Neural cell (in vitro differentiated cells): ENCODE measurements at regions not wholly inside any gene's neighbourhood (a gene's known extent, or its start where the extent isn't known, plus 50 kb on each side); places are given as distances from the start of the nearest gene placed in this dataset.

Experiments used
- CTCF ChIP-seq: fragments of 450-650 bp; IDR thresholded peaks from 2 replicates; pipeline ENCODE4 v1.5.1; 2014; ENCODE audit warnings: antibody characterized with exemption, mild to moderate bottlenecking, moderate library complexity; ENCODE audit not compliant: poor library complexity, severe bottlenecking
- EP300 ChIP-seq: fragments of 450-650 bp; conservative IDR thresholded peaks from 2 replicates; pipeline ENCODE4 v1.6.1; 2014; ENCODE audit warnings: antibody characterized with exemption, mild to moderate bottlenecking, moderate library complexity; ENCODE audit not compliant: poor library complexity, severe bottlenecking
- EZH2 ChIP-seq: fragments of 200-600, 300-800 bp; shearing (Covaris generic), sonication (generic); IDR thresholded peaks from 2 replicates; pipeline ENCODE4 v1.6.1; 2014; ENCODE audit warnings: antibody characterized with exemption, low read length, borderline replicate concordance, mild to moderate bottlenecking; ENCODE audit not compliant: insufficient read depth, poor library complexity, severe bottlenecking
- MXI1 ChIP-seq: fragments of 450-650 bp; conservative IDR thresholded peaks from 2 replicates; pipeline ENCODE4 v1.6.1; 2014; ENCODE audit warnings: antibody characterized with exemption, mild to moderate bottlenecking; ENCODE audit not compliant: poor library complexity, severe bottlenecking
- POLR2AphosphoS5 ChIP-seq: IDR thresholded peaks from 2 replicates; pipeline ENCODE4 v1.6.1; 2012
- REST ChIP-seq: IDR thresholded peaks from 2 replicates; pipeline ENCODE4 v1.6.1; 2012; ENCODE audit warnings: borderline replicate concordance
- TAF1 ChIP-seq: IDR thresholded peaks from 2 replicates; pipeline ENCODE4 v1.6.1; 2012; ENCODE audit warnings: low read depth

DNA sequence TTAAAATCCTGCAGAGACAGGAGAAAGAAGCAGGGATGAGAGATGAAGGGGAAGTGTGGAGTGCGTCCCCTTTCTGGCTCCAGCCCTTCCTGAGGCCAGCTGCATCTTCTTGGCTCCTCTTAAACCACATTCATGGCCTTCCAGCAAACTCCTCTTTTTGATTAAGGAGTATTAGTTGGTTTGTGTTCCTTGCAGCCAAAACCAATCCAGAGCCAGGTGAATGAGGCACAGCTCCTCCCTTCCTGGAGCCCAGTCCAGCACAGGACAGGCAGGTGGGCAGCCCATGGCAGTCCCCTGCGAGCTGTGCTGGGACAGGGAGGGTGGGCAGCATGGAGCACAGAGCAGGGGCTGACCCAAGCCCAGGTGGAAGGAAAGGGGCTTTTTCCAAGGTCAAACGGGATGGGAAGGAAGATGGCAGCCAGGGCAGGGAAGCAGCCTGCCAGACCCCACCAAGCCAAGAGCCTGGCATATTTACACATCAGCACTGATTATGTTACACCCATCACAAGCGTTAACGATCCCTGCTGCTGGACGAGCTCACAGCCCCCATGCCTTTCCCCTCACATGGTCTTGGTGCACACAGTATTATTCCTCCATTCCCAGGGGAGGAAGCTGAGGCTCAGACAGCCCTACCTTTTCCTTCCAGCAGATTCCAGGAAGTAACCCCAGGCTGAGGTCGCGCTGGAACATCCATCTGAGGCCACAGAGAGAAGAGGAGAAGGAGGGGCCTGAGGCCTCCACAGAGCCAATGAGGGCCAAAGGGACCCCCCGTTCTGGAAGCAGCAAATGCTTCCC, 175.6 kb downstream of the SMAD6 start:
- TF ChIP-seq CTCF, result no peak
- no peak for TF ChIP-seq POLR2AphosphoS5
- no peak for TF ChIP-seq REST
- no peak for TF ChIP-seq MXI1
- no peak for TF ChIP-seq TAF1
- no peak for TF ChIP-seq EZH2
- no peak for TF ChIP-seq EP300
